C4-2B (cell line): ENCODE measurements at regions not wholly inside any gene's neighbourhood (a gene's known extent, or its start where the extent isn't known, plus 50 kb on each side); places are given as distances from the start of the nearest gene placed in this dataset.

Source experiments
- H3K27ac ChIP-seq: fragments of 450-650 bp; 2 replicates; pipeline ENCODE4 v1.5.1; 2017
- CTCF ChIP-seq: fragments of 450-650 bp; conservative IDR thresholded peaks from 2 replicates; pipeline ENCODE4 v1.5.1; 2017; ENCODE audit warnings: mild to moderate bottlenecking
- ZFX ChIP-seq: fragments of 450-650 bp; IDR thresholded peaks from 2 replicates; pipeline ENCODE4 v1.6.1; 2017

DNA sequence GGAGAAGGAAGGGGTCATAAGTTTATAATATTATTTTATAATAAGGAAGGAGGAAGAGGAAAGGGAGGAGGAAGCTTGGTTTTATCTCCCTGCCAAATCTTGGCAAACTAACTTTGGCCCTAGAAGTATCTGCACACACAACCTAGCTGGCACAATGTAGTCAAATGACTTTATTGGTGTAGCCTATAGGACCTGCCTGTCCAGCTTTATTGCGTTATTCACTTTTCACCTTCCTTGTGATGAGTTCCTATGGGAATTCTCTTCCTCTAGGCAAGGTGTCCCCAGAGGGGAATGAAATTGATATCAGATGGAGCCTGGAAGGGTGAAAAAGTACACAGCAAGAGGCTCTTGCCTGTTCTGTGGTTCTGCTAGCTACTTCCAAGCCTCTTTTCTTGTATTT is 111.2 kb upstream of the SLC25A36 start:
- TF ChIP-seq CTCF (no peak), ZFX (no peak)
- peak overlapping the region; percentile 31; the same call in 1 of the 2 replicates for H3K27ac ChIP-seq

DNA sequence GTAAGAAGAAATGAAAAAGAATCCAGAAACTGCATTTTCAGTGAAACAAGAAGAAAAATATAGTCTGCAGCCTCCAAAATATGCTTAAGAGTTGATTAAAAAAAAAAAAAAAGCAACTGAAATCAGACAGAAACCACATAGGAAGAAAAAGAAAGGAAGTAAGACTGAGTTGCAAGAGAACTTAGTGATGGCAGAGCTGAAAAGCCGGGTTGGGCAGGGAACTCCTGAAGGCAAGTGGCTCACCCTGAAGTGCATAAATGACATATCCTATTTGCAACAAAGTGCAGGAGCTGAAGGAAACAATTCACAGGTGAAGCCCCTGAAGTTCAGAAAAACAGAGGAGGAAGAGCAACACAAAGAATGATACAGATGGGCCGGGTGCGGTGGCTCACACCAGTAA is 108.8 kb upstream of the SLC25A36 start:
- TF ChIP-seq CTCF (no peak), ZFX (no peak)
- H3K27ac ChIP-seq, result no peak overlapping the region

DNA sequence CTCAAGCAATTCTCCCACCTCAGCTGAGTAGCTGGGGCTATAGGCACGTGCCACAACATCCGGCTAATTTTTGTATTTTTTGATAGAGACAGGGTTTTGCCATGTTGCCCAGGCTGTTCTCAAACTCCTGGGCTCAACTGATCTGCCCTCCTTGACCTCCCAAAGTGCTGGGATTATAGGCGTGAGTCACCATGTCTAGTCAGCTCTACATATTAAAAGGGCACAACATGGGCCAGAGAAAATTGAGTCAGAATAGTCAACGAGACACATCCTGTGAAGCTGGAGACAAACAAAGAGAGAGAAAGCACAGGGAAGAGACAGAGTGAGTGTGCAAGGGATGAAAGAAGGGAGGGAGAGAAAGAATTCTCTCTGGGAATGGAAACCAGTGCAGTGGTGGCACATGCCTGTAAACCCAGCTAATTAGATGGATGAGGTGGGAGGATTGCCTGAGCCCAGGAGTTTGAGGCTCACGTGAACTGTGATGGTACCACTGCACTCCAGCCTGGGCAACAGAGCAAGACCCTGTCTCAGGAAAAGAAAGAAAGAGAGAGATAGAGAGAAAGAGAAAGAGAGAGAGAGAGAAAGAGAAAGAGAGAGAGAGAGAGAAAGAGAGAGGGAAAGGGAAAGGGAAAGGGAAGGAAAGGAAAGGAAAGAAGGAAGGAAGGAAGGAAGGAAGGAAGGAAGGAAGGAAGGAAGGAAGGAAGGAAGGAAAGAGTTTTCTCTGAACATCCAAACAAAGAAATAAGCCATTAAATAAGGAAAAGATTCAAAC is 107.2 kb upstream of the SLC25A36 start:
- no peak for TF ChIP-seq ZFX
- no peak for TF ChIP-seq CTCF

GRCh38 chr3:140842984-140843649 is 98.5 kb upstream of the SLC25A36 start:
- no peak overlapping the region for H3K27ac ChIP-seq
- TF ChIP-seq CTCF (no peak), ZFX (no peak)

More for the DNA sequence above, 107.2 kb upstream of the SLC25A36 start:
- H3K27ac ChIP-seq, result no peak overlapping the region

DNA sequence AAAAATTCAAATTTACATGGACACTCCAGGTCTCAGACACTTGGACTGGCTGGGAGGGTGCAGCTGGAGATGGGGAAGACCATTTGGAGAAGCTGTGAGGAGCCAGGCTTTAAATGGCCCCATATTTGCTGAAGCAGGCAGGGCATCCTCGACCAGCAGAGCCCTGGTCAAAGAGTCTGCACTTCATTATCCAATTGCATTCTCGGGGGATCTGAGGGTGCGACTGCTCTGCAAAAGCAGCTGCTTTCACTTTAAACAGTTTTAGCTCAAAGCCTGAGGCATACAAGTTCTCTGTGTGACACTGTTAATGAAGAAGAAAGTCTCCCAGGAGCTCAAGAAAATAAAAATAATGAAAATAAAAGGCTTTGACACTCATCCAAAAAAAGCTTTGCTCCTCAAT is 98.0 kb upstream of the SLC25A36 start:
- TF ChIP-seq ZFX (no peak), CTCF (no peak)
- H3K27ac ChIP-seq, result no peak overlapping the region

DNA sequence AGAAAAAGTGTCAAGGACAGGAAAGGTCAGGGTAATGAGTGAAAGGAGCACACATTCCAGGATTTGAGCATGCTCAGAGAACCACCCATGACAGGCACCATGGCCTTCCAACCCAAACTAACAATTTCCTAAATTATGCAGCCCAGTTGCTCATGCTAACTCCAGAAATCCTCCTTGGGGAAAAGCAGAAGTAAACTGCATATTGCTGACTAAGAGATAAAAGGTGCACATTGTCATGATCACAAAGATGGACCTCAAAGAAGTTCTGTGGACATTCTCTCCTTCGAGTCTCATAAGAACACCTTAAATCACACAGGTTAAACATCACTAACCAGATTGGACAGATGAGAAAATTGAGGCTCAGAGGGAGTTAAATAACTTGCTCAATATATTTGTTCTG is 97.6 kb upstream of the SLC25A36 start:
- no peak overlapping the region for H3K27ac ChIP-seq

More for the DNA sequence above, 97.6 kb upstream of the SLC25A36 start:
- TF ChIP-seq ZFX (no peak), CTCF (no peak)
